Osteoblast (primary cell): ENCODE measurements at regions not wholly inside any gene's neighbourhood (a gene's known extent, or its start where the extent isn't known, plus 50 kb on each side); places are given as distances from the start of the nearest gene placed in this dataset.

ENCODE experiments used
- DNase-seq: peaks from one replicate; pipeline ENCODE4 v3.0.0; 2011; ENCODE audit warnings: low spot score, mixed read lengths; ENCODE audit not compliant: insufficient read length; ENCODE audit errors: missing footprints
- H2AFZ ChIP-seq: 2 replicates; pipeline ENCODE4 v1.6.0; 2011; ENCODE audit warnings: mild to moderate bottlenecking, low read length
- H3K27ac ChIP-seq: 2 replicates; pipeline ENCODE4 v1.5.1; 2011; ENCODE audit warnings: mild to moderate bottlenecking, low read depth, low read length, moderate library complexity
- H3K27me3 ChIP-seq: 2 replicates; pipeline ENCODE4 v1.6.0; 2012; ENCODE audit warnings: mild to moderate bottlenecking, control low read depth, inconsistent platforms, low read length, moderate library complexity; ENCODE audit not compliant: insufficient read depth
- H3K36me3 ChIP-seq: 2 replicates; pipeline ENCODE4 v1.5.1; 2011; ENCODE audit warnings: mild to moderate bottlenecking, low read length, control low read depth, moderate library complexity; ENCODE audit not compliant: insufficient read depth
- H3K4me1 ChIP-seq: 2 replicates; pipeline ENCODE4 v1.5.1; 2011; ENCODE audit warnings: mild to moderate bottlenecking, low read length, control low read depth, moderate library complexity; ENCODE audit not compliant: insufficient read depth
- H3K4me2 ChIP-seq: 2 replicates; pipeline ENCODE4 v1.6.0; 2011; ENCODE audit warnings: mild to moderate bottlenecking, low read length; ENCODE audit not compliant: insufficient read depth
- H3K4me3 ChIP-seq: fragments of 200-600 bp; sonication (generic); 3 replicates; pipeline ENCODE4 v1.5.1; 2012; ENCODE audit warnings: mild to moderate bottlenecking, low read length, inconsistent platforms; ENCODE audit not compliant: insufficient read depth
- H3K79me2 ChIP-seq: 2 replicates; pipeline ENCODE4 v1.6.0; 2012; ENCODE audit warnings: mild to moderate bottlenecking, low read length, control low read depth, inconsistent platforms; ENCODE audit not compliant: insufficient read depth
- H3K9me3 ChIP-seq: 2 replicates; pipeline ENCODE4 v1.5.1; 2011; ENCODE audit warnings: low read depth, low read length, control low read depth
- H4K20me1 ChIP-seq: 2 replicates; pipeline ENCODE4 v1.6.0; 2012; ENCODE audit warnings: mild to moderate bottlenecking, low read length, control low read depth; ENCODE audit not compliant: insufficient read depth
- CTCF ChIP-seq: IDR thresholded peaks from 2 replicates; pipeline ENCODE4 v1.5.1; 2011; ENCODE audit warnings: mild to moderate bottlenecking, low read depth, low read length, moderate library complexity; ENCODE audit errors: extremely low read depth

DNA sequence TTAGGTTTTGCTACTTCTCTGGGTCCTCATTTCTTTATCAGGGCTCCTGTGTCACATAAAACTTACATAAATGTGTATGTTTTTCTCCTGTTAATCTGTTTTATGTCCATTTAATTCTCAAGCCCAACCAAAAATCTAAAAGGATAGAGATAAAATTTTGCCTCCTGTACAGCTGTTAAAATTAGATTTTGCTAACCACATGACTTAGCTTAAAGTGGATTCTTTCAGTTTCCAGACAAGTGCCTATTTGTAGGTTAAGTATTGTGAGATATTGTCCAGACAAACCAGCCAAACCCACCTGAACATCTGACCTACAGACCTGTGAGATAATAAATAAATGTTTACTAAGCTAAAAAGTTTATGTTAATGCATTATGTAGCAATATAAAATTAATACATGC lies 465.5 kb downstream of the SI start:
- H3K4me2 ChIP-seq, result no peak overlapping the region
- H2AFZ ChIP-seq, result no peak overlapping the region
- H3K27ac ChIP-seq, result no peak overlapping the region
- H3K9me3 ChIP-seq, result no peaks in the 10 kb centered on the region
- no peak for DNase-seq
- no peaks in the 10 kb centered on the region for H3K4me1 ChIP-seq
- no peak for TF ChIP-seq CTCF
- H3K27me3 ChIP-seq, result no peaks in the 10 kb centered on the region
- no peaks in the 10 kb centered on the region for H3K79me2 ChIP-seq
- no peaks in the 10 kb centered on the region for H3K36me3 ChIP-seq
- no peaks in the 10 kb centered on the region for H4K20me1 ChIP-seq
- H3K4me3 ChIP-seq, result no peak overlapping the region

DNA sequence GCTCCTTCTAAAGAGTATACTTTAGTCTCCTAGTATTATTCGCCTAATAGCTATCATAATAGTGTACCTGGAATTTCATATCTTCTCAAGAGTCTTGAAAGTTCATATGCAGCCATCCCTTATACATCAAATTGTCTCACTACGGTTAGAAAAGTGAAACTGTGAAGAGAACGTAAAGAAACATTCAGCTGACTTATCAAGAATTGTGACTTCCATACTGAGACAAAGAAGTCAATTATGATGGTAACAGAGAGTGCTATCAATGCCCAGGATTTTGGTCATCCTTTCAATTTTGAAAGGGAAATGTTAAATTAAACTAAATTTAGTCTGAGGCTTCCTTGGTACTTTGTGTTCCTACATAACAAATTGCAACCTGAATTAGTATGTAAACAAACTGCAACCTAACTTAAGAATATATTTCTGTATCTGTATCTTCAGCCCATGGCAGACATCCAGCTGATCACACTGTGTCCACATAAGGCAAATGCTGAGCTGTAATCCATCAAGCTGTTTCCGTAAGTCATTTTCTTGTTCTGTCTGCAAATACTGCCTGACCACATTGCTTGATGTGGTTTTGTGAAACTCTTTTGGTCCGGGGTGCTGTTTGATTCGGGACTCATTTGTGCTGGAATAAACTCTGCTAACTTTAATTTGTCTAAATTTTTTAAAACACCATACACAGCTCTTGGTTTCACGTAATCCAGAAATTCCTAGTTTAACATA lies 469.6 kb downstream of the SI start:
- no peak for DNase-seq
- Histone ChIP-seq H3K27me3 (no peaks in the 10 kb centered on the region), H3K9me3 (no peaks in the 10 kb centered on the region), H3K36me3 (no peaks in the 10 kb centered on the region), H3K4me2 (no peak overlapping the region), H3K27ac (no peak overlapping the region), H3K79me2 (no peaks in the 10 kb centered on the region), H2AFZ (no peak overlapping the region), H3K4me1 (no peaks in the 10 kb centered on the region), H3K4me3 (no peak overlapping the region), H4K20me1 (no peaks in the 10 kb centered on the region)
- no peak for TF ChIP-seq CTCF

DNA sequence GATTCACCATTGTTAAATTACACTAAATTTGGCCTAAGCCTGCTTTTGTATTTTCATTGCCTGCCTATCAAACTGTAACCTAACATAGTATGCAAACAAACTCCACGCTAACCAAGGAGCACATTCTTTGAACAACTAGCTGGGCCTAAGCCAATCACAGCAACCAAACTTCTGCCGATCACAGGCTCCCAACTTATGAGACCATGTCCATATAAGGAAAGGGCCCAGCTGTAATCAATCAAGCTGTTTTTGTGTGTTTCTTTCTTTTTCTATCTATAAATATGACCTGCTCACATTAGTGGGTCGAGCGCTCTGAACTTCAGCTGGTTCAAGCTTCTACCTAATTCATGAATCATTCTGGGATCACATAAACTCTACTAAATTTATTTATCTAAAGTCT lies 473.6 kb downstream of the SI start:
- Histone ChIP-seq H3K79me2 (no peaks in the 10 kb centered on the region), H3K36me3 (no peaks in the 10 kb centered on the region), H3K4me3 (no peak overlapping the region), H3K4me2 (no peak overlapping the region), H3K27ac (no peak overlapping the region), H3K4me1 (no peaks in the 10 kb centered on the region), H3K27me3 (no peaks in the 10 kb centered on the region), H4K20me1 (no peaks in the 10 kb centered on the region), H2AFZ (no peak overlapping the region), H3K9me3 (no peaks in the 10 kb centered on the region)
- no peak for DNase-seq
- TF ChIP-seq CTCF, result no peak

- Histone ChIP-seq H3K9me3 (peaks cover 4% of the 10 kb centered on the region), H2AFZ (no peak overlapping the region), H3K27me3 (no peaks in the 10 kb centered on the region), H3K79me2 (no peaks in the 10 kb centered on the region), H3K27ac (no peak overlapping the region), H3K4me2 (no peak overlapping the region), H3K36me3 (no peaks in the 10 kb centered on the region), H3K4me1 (no peaks in the 10 kb centered on the region), H3K4me3 (no peak overlapping the region), H4K20me1 (no peaks in the 10 kb centered on the region)
- no peak for TF ChIP-seq CTCF
- no peak for DNase-seq
These were observed 500.6 kb downstream of the SI start for GRCh38 chr3:164577667-164578210.
